HG02938 (cell line): ENCODE measurements at regions not wholly inside any gene's neighbourhood (a gene's known extent, or its start where the extent isn't known, plus 50 kb on each side); places are given as distances from the start of the nearest gene placed in this dataset.

Source experiments
- ATAC-seq: cut with Tn5 transposase; IDR thresholded peaks from one replicate; pipeline ENCODE4 v1.9.1; 2021; ENCODE audit warnings: mild to moderate bottlenecking, moderate library complexity; ENCODE audit not compliant: unreplicated experiment

DNA sequence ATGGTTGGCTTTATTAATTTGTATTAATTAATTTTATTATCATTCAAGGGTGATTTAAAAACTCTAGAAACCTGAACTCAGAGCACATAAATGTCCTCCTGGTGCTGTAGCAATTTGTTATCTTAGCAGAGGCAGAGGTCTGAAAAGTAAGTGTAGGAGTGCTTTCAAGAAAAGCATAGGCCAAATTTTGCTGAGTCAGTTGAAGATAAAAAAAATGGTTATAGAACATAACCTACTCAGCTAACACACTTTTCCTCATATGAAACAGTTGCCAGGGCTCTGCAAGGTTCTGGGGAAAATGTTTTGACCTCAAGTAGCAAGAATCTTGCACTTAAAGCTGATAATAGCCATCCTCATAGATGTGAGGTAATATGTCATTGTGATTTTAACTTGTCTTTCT, 53.5 kb upstream of the CHODL start:
- no peak for ATAC-seq

- no peak for ATAC-seq
Measured at GRCh38 chr21:18178509-18178908, 66.1 kb upstream of the CHODL start.

- ATAC-seq = no peak
Measured at GRCh38 chr21:18174370-18174769, 70.3 kb upstream of the CHODL start.

DNA sequence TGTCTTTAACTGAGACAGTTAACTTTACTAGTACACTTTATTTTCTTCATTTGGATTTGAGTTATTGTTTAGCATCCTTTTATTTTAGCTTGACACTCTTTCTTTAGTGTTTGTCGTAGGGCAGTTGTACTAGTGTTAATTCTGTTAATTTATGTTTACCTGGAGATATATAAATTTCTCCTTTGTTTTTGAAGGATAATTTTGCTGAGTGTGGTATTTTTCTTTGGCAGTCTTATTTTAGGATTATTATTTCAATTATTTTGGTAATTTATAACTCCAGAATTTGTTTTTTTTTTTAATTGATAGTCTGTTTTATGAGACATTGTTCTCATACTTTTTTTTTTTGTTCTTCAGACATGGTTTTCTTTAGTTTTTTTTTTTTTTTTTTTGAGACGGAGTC, 73.8 kb upstream of the CHODL start:
- no peak for ATAC-seq

DNA sequence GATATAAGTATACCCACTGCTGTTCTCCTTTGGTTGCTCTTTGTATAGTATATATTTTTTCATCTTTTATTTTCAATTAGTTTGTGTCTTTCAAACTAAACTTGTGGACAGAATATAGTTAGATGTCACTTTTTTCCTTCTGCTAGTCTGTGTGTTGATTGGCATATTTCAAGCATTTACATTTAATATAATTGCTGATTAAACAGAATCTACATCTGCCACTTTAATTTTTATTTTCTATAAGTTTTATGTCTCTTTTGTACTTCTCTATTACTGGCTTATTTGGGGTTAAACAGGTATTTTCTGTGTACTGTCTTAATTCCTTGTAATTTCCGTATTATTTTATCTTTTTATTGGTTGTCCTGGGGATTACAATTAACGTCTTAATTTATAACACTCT, 74.4 kb upstream of the CHODL start:
- no peak for ATAC-seq

GRCh38 chr21:18168108-18168507, 76.5 kb upstream of the CHODL start:
- no peak for ATAC-seq

GRCh38 chr21:18164933-18165332, 79.7 kb upstream of the CHODL start:
- no peak for ATAC-seq

- no peak for ATAC-seq
Measured at GRCh38 chr21:18164483-18164882, 80.2 kb upstream of the CHODL start.

DNA sequence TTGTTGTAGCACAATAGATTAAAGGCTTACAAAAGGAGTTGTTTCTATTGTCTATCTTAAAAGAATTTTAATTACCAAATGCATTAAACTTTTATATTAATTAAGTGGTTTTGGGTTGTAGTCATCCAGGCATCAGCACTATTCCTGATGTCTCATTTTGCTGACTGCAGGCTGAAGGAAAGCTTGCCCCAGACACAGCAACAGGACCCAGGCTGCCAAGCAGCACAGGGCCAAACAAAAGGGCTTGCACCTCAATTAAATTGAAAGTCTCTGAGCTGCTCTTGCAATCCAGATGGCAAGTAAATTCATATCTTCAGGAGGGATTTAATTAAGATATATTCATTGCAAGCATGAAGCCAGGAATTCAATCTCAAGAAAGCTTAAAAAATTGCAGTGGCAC, 80.7 kb upstream of the CHODL start:
- ATAC-seq = no peak

GRCh38 chr21:18161841-18162240, 82.8 kb upstream of the CHODL start:
- no peak for ATAC-seq

GRCh38 chr21:18157406-18157805, 87.2 kb upstream of the CHODL start:
- no peak for ATAC-seq

DNA sequence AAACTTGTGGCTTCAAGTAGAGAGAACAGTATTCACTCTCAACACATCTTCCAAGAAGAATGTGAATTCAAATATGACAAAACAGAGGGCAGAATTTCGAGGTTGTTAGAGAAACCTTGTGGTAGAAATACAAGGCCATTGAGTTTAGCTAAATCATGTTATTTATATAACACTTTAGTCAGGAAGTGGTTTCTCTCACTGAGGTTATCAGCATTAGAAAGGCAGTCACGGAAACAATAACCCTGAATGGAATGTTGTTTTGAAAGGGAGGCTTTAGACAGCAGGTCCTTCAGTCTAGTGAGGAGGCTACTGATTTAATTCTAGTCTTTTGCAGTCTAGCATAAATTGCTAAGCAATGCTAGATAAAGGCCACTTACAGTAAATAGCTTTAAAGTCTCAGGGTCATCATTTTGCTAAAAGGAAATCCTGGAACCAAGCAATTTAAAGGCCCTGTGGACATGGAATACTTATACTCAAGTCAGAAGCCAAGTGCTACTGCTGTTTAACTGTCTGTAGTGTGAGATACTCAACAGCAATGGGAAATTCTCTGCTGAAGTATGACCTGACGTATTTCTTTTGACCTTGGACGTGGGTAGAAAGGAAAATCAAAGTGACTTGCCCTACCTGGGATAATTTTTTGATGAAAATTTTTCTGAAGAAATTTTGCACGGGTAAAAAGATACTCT, 89.0 kb upstream of the CHODL start:
- ATAC-seq = no peak

DNA sequence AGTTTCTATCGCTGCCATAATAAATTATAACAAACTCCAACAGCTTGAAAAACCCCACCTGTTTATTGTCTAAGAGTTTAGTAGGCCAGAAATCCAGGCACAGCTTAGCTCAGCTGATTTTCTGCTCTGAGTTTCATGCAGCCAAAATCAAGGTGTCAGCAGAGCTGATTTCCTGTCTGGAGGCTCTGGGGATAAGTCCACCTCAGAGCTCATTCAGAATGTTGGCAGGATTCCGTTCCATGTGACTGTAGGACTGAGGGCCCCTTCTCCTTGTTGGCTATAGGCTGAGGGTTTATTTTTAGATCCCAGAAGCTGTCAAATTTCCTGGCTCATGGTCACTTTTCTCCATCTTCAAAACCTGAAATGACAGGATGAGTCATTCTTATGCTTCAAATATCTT, 91.6 kb upstream of the CHODL start:
- ATAC-seq = no peak

- no peak for ATAC-seq
Measured at GRCh38 chr21:18152371-18152770, 92.3 kb upstream of the CHODL start.

DNA sequence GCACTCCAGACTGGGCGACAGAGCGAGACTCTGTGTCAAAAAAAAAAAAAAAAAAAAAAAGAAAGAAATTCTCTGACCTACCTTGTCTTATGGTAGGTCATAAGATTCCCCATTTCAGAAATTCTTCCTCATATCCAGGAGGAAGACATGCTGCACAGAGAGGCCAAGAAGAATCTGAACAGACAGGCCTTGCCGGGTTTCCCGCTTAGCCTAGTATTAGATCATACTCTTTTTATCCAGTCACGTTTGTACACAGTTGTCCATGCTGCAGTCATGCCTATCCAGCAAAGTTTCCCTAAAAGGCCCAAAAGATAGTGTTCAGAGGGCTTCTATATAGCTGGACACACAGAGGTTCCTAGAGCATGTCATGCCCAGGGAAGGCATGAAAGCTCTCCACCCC, 93.6 kb upstream of the CHODL start:
- ATAC-seq = no peak

GRCh38 chr21:18148401-18148800, 96.2 kb upstream of the CHODL start:
- ATAC-seq = no peak

DNA sequence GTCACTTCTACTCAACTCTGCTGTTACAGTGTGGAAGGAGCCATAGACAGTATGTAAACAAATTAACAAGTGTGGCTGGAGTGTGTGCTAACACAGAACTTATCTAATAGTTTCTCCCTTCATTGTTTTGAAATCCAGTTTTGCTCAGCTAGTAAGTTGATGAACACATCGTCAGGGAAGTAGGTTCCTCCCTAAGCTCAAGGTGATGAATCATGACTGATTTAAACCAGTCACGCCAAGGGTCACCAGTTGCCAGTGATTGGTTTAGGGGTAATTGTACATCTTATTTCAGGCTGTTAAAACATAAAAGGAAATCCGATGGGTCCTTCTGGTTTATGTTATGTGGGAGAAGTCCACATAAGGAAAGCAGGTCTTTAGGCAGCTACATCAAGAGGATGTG, 97.0 kb upstream of the CHODL start:
- ATAC-seq = no peak

GRCh38 chr21:18146820-18147219, 97.8 kb upstream of the CHODL start:
- ATAC-seq = no peak

DNA sequence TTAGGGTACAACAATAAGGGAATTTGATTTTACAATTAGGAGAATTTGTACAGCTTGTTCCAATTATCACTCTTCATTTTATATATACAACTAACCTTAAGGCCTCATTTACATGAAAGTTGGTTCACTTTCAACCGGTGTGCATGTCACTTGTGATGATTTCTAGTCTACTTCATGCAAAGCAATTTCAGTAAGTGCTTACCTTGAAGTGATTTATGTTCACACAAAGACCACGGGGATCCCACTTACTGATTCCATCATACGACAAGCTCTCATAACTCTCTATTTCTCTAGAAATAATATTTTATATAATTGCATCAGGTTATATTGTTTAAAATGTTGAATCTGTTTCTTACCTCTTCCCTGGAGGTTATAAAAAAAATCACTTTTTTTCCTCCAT, 100.3 kb upstream of the CHODL start:
- ATAC-seq = no peak

- ATAC-seq = no peak
Measured at GRCh38 chr21:18142655-18143054, 102.0 kb upstream of the CHODL start.

- ATAC-seq = no peak
Measured at GRCh38 chr21:18138507-18138906, 106.1 kb upstream of the CHODL start.

DNA sequence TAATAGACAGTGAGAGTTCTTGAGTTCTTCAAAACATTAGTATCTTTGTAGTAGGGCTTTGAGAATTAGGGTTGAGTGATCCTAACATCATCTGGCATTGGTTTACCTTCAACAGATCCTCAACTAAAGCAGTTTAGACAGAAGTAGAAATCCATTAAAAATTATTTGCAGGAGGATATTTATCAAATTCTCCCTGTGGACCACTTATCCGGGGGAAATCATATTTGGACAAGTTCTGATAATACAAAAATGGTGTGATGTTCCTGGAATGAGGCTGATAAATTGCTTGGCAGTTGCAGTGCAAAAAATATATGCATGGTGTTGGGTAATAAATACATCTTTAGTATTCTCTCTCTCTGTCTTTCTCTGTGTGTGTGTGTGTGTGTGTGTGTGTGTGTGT, 115.1 kb upstream of the CHODL start:
- no peak for ATAC-seq

- no peak for ATAC-seq
Measured at GRCh38 chr21:18118566-18118965, 126.1 kb upstream of the CHODL start.
